ENCODE measurements at regions not wholly inside any gene's neighbourhood (a gene's known extent, or its start where the extent isn't known, plus 50 kb on each side); places are given as distances from the start of the nearest gene placed in this dataset.
"Not testable (repeated sequence)": the region's sequence is repeated elsewhere in the genome, so short reads cannot be mapped to it uniquely, and the experiment has no call there.

GRCh38 chr15:77896147-77897112, 181.1 kb downstream of the TBC1D2B start:
- DNase-seq (ENCODE audit: low read depth), result not testable (repeated sequence)

GRCh38 chr15:77895742-77896141, 181.8 kb downstream of the TBC1D2B start:
- DNase-seq (ENCODE audit: low read depth), result no peak

GRCh38 chr15:77895145-77895544, 182.4 kb downstream of the TBC1D2B start:
- not testable (repeated sequence) for DNase-seq (ENCODE audit: low read depth)

- not testable (repeated sequence) for DNase-seq (ENCODE audit: low read depth)
Measured at GRCh38 chr15:77893671-77894640, 183.6 kb downstream of the TBC1D2B start.

GRCh38 chr15:77893246-77893645, 184.3 kb downstream of the TBC1D2B start:
- DNase-seq (ENCODE audit: low read depth), result not testable (repeated sequence)

GRCh38 chr15:77892335-77892734, 185.2 kb downstream of the TBC1D2B start:
- no peak for DNase-seq (ENCODE audit: low read depth)

- DNase-seq (ENCODE audit: low read depth), result not testable (repeated sequence)
Measured at GRCh38 chr15:77891862-77892261, 185.6 kb downstream of the TBC1D2B start.

GRCh38 chr15:77890911-77891801, 186.4 kb downstream of the TBC1D2B start:
- DNase-seq (ENCODE audit: low read depth), result not testable (repeated sequence)

GRCh38 chr15:77889828-77890725, 187.4 kb downstream of the TBC1D2B start:
- not testable (repeated sequence) for DNase-seq (ENCODE audit: low read depth)

GRCh38 chr15:77889009-77889806, 188.3 kb downstream of the TBC1D2B start:
- no peak for DNase-seq (ENCODE audit: low read depth)

- DNase-seq (ENCODE audit: low read depth), result not testable (repeated sequence)
Measured at GRCh38 chr15:77887563-77888429, 189.7 kb downstream of the TBC1D2B start.

GRCh38 chr15:77886805-77887448, 190.6 kb downstream of the TBC1D2B start:
- DNase-seq (ENCODE audit: low read depth), result no peak

- not testable (repeated sequence) for DNase-seq (ENCODE audit: low read depth)
Measured at GRCh38 chr15:77885877-77886500, 191.5 kb downstream of the TBC1D2B start.

GRCh38 chr15:77883012-77883411, 194.5 kb downstream of the TBC1D2B start:
- DNase-seq (ENCODE audit: low read depth), result not testable (repeated sequence)

- no peak for DNase-seq (ENCODE audit: low read depth)
Measured at GRCh38 chr15:77881950-77882349, 195.6 kb downstream of the TBC1D2B start.

- DNase-seq (ENCODE audit: low read depth), result not testable (repeated sequence)
Measured at GRCh38 chr15:77881535-77881934, 196.0 kb downstream of the TBC1D2B start.

GRCh38 chr15:77879466-77879865, 198.0 kb downstream of the TBC1D2B start:
- not testable (repeated sequence) for DNase-seq (ENCODE audit: low read depth)
